C4-2B (cell line): ENCODE measurements at regions not wholly inside any gene's neighbourhood (a gene's known extent, or its start where the extent isn't known, plus 50 kb on each side); places are given as distances from the start of the nearest gene placed in this dataset.

ENCODE experiments used
- ZFX ChIP-seq: fragments of 450-650 bp; IDR thresholded peaks from 2 replicates; pipeline ENCODE4 v1.6.1; 2017
- TF ChIP-seq, protein P1 (sequence below): fragments of 450-650 bp; conservative IDR thresholded peaks from 2 replicates; pipeline ENCODE4 v1.5.1; 2017; ENCODE audit warnings: mild to moderate bottlenecking

DNA sequence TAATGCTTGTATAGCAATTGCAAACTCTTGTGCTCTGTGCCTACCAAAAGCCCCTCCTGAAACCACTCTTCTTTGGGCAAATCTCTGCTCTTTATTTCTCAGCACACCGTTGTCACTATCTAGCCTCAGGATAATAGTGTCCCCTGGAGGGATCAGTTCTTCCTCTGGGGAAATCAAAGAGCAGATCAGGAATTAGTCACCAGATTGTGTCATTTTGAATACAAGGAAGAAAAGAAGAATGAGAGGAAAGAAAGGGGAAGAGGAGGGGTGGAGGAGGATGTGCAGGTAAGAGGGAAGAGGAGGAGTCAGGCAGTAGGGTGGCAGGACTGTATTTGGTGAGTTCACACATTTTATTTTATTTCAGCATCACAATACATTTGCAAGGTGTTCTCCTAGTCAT, 256.4 kb downstream of the GRIN2B start:
- TF ChIP-seq, protein P1, sequence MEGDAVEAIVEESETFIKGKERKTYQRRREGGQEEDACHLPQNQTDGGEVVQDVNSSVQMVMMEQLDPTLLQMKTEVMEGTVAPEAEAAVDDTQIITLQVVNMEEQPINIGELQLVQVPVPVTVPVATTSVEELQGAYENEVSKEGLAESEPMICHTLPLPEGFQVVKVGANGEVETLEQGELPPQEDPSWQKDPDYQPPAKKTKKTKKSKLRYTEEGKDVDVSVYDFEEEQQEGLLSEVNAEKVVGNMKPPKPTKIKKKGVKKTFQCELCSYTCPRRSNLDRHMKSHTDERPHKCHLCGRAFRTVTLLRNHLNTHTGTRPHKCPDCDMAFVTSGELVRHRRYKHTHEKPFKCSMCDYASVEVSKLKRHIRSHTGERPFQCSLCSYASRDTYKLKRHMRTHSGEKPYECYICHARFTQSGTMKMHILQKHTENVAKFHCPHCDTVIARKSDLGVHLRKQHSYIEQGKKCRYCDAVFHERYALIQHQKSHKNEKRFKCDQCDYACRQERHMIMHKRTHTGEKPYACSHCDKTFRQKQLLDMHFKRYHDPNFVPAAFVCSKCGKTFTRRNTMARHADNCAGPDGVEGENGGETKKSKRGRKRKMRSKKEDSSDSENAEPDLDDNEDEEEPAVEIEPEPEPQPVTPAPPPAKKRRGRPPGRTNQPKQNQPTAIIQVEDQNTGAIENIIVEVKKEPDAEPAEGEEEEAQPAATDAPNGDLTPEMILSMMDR, result no peak
- no peak for TF ChIP-seq ZFX
